ENCODE measurements at regions not wholly inside any gene's neighbourhood (a gene's known extent, or its start where the extent isn't known, plus 50 kb on each side); places are given as distances from the start of the nearest gene placed in this dataset.
"Not testable (repeated sequence)": the region's sequence is repeated elsewhere in the genome, so short reads cannot be mapped to it uniquely, and the experiment has no call there.

DNA sequence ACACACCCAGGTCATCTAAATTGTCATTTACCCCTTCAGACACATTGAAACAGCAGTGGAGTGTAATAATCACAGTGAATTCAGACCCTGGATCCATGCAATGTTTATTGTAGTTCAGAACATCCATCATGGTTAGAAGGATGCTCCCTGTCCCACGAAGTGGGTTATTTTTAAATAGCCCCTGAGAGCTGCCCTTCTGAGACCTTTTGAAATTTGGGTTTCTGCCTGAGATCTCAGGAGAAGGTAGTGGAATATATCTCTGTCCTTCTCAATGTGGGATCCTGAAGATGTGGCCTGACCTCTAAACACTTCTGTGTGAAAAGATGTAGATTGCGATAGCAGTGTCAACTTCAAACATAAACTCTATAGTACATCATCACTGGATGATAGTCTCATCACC is 1080.6 kb downstream of the TMEM121 start:
- Histone ChIP-seq H3K9me3 (ENCODE audit: control insufficient read depth, insufficient read depth, low read length) (no peaks in the 10 kb centered on the region), H3K36me3 (ENCODE audit: control insufficient read depth, insufficient read depth, low read length) (no peaks in the 10 kb centered on the region), H3K4me3 (ENCODE audit: low read length) (no peak overlapping the region), H3K4me1 (ENCODE audit: control insufficient read depth, insufficient read depth, low read length) (no peaks in the 10 kb centered on the region), H3K27ac (ENCODE audit: low read length) (no peak overlapping the region), H3K27me3 (ENCODE audit: control insufficient read depth, insufficient read depth, low read length) (no peaks in the 10 kb centered on the region)
- no peak for DNase-seq
- intact Hi-C loops (cut with micrococcal nuclease): no loop called here
- Mint-ChIP-seq H3K4me3 (no peak overlapping the region), H3K36me3 (no peaks in the 10 kb centered on the region), H3K4me1 (no peaks in the 10 kb centered on the region), H3K27ac (no peak overlapping the region), H3K9me3 (no peaks in the 10 kb centered on the region), H3K27me3 (ENCODE audit: low read depth in 2 of 2) (peaks cover 32 to 45% of the 10 kb centered on the region in 2 donors)
- TF ChIP-seq, protein P1, sequence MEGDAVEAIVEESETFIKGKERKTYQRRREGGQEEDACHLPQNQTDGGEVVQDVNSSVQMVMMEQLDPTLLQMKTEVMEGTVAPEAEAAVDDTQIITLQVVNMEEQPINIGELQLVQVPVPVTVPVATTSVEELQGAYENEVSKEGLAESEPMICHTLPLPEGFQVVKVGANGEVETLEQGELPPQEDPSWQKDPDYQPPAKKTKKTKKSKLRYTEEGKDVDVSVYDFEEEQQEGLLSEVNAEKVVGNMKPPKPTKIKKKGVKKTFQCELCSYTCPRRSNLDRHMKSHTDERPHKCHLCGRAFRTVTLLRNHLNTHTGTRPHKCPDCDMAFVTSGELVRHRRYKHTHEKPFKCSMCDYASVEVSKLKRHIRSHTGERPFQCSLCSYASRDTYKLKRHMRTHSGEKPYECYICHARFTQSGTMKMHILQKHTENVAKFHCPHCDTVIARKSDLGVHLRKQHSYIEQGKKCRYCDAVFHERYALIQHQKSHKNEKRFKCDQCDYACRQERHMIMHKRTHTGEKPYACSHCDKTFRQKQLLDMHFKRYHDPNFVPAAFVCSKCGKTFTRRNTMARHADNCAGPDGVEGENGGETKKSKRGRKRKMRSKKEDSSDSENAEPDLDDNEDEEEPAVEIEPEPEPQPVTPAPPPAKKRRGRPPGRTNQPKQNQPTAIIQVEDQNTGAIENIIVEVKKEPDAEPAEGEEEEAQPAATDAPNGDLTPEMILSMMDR (IDR thresholded peaks at IDR 0.05): no peak
- ATAC-seq: no peak
- 91% methylated on average over 2 of the region's 2 CpGs for WGBS (ENCODE audit: insufficient coverage)

GRCh38 chr14:106610691-106611090 is 1084.3 kb downstream of the TMEM121 start:
- H3K4me3 ChIP-seq (ENCODE audit: low read length): no peak overlapping the region
- no peak for DNase-seq
- no peak for ATAC-seq
- no peaks in the 10 kb centered on the region for H3K27me3 ChIP-seq (ENCODE audit: control insufficient read depth, insufficient read depth, low read length)
- no peaks in the 10 kb centered on the region for H3K9me3 Mint-ChIP-seq
- H3K4me3 Mint-ChIP-seq: no peak overlapping the region
- H3K36me3 ChIP-seq (ENCODE audit: control insufficient read depth, insufficient read depth, low read length): no peaks in the 10 kb centered on the region
- 33% methylated on average over 4 of the region's 4 CpGs for WGBS (ENCODE audit: insufficient coverage)
- H3K36me3 Mint-ChIP-seq: no peaks in the 10 kb centered on the region
- H3K27ac ChIP-seq (ENCODE audit: low read length): no peak overlapping the region
- H3K4me1 ChIP-seq (ENCODE audit: control insufficient read depth, insufficient read depth, low read length): no peaks in the 10 kb centered on the region
- no peaks in the 10 kb centered on the region for H3K4me1 Mint-ChIP-seq
- intact Hi-C loops (cut with micrococcal nuclease): no loop called here
- TF ChIP-seq, protein P1 (IDR thresholded peaks at IDR 0.05): no peak
- H3K27me3 Mint-ChIP-seq (ENCODE audit: low read depth in 2 of 2): peaks cover 10 to 36% of the 10 kb centered on the region in 2 donors
- no peak overlapping the region for H3K27ac Mint-ChIP-seq
- no peaks in the 10 kb centered on the region for H3K9me3 ChIP-seq (ENCODE audit: control insufficient read depth, insufficient read depth, low read length)

DNA sequence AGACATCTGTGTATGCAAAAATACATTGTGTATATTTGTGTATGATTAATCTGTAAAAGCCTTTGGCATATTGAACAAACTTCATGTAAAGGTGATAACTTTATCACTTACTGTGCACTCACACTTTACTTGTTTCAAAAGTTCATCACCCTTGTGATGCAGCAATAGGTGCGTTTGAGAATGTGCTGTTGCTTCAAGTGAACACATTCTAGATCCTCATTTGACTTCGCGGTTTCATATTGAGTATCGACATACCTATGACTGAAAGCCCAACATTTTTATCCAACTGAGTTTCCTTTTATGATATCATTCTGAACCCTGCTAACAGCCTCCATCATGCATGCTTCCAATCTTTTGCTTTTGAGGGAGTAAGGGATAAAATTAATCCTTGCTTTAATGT is 1086.9 kb downstream of the TMEM121 start:
- no peaks in the 10 kb centered on the region for H3K9me3 ChIP-seq (ENCODE audit: control insufficient read depth, insufficient read depth, low read length)
- TF ChIP-seq, protein P1 (IDR thresholded peaks at IDR 0.05): no peak
- H3K36me3 Mint-ChIP-seq: no peaks in the 10 kb centered on the region
- H3K27ac Mint-ChIP-seq: no peak overlapping the region
- intact Hi-C loops (cut with micrococcal nuclease): no loop called here
- no peaks in the 10 kb centered on the region for H3K36me3 ChIP-seq (ENCODE audit: control insufficient read depth, insufficient read depth, low read length)
- WGBS (ENCODE audit: insufficient coverage): 83% methylated on average over 4 of the region's 4 CpGs
- ATAC-seq (no peak), DNase-seq (no peak)
- H3K27me3 ChIP-seq (ENCODE audit: control insufficient read depth, insufficient read depth, low read length): no peaks in the 10 kb centered on the region
- H3K9me3 Mint-ChIP-seq: no peaks in the 10 kb centered on the region
- no peak overlapping the region for H3K4me3 ChIP-seq (ENCODE audit: low read length)
- no peaks in the 10 kb centered on the region for H3K4me1 Mint-ChIP-seq
- no peak overlapping the region for H3K4me3 Mint-ChIP-seq
- peaks cover 7 to 36% of the 10 kb centered on the region in 2 donors for H3K27me3 Mint-ChIP-seq (ENCODE audit: low read depth in 2 of 2)
- no peaks in the 10 kb centered on the region for H3K4me1 ChIP-seq (ENCODE audit: control insufficient read depth, insufficient read depth, low read length)
- H3K27ac ChIP-seq (ENCODE audit: low read length): no peak overlapping the region

DNA sequence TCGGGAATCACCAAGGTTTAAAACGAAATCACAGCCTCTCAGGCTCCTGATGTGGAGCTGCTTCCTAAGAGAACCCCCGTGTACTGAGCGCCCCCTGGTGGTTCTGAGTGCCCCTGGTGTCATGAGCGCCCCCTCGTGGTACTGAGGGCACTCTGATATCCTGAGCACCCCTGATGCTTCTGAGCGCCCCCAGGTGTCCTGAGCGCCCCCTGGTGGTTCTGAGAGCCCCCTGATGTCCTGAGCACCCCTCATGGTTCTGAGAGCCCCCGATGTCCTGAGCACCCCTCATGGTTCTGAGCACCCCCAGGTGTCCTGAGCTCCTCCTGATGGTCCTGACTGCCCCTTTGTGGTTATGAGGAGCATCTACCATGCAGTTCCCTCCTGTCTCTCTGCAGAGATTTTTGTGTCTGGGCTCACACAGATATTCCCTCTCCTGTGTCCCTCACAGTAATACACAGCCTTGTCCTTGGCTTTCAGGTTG is 1092.1 kb downstream of the TMEM121 start:
- peak; percentile 66 to 79 for DNase-seq
- H3K27ac Mint-ChIP-seq; H3K9me3 Mint-ChIP-seq; H3K4me1 ChIP-seq (ENCODE audit: control insufficient read depth, insufficient read depth, low read length); H3K27ac ChIP-seq (ENCODE audit: low read length); H3K4me3 ChIP-seq (ENCODE audit: low read length); H3K27me3 ChIP-seq (ENCODE audit: control insufficient read depth, insufficient read depth, low read length); H3K4me3 Mint-ChIP-seq; intact Hi-C loops (cut with micrococcal nuclease); H3K9me3 ChIP-seq (ENCODE audit: control insufficient read depth, insufficient read depth, low read length); H3K36me3 Mint-ChIP-seq; H3K36me3 ChIP-seq (ENCODE audit: control insufficient read depth, insufficient read depth, low read length): not testable (repeated sequence)
- peaks cover 18 to 24% of the 10 kb centered on the region in 2 donors for H3K4me1 Mint-ChIP-seq
- WGBS (ENCODE audit: insufficient coverage): 42% methylated on average over 8 of the region's 9 CpGs
- ATAC-seq: peak; percentile 60 to 76 (median 66)
- TF ChIP-seq, protein P1 (IDR thresholded peaks at IDR 0.05): peak; percentile 72
- H3K27me3 Mint-ChIP-seq (ENCODE audit: low read depth in 2 of 2): peaks cover 5 to 44% of the 10 kb centered on the region in 2 donors

Measured in natural killer cell (primary cell).